CD14-positive monocyte (primary cell): ENCODE measurements at regions not wholly inside any gene's neighbourhood (a gene's known extent, or its start where the extent isn't known, plus 50 kb on each side); places are given as distances from the start of the nearest gene placed in this dataset.

Experiments
- DNase-seq, 3 donors: peaks; one replicate each; pipeline ENCODE4 v3.0.0-alpha.2; 2011 to 2022
- H2AFZ ChIP-seq: 2 replicates; pipeline ENCODE4 v1.6.0; 2012; ENCODE audit warnings: mild to moderate bottlenecking, low read depth, low read length, inconsistent platforms; ENCODE audit not compliant: insufficient read depth, poor library complexity, severe bottlenecking
- H3K27ac ChIP-seq, 2 donors: 1 replicate in 1 of 2; 2 replicates in 1 of 2; pipeline ENCODE4 v1.5.1; 2012 to 2013; ENCODE audit warnings: low read length in 2 of 2, control low read depth in 1 of 2, inconsistent platforms in 1 of 2, low read depth in 1 of 2, mild to moderate bottlenecking in 1 of 2
- H3K27me3 ChIP-seq, 2 donors: one replicate each; pipeline versions ENCODE4 v1.6.0 to v1.6.1; 2011 to 2013; ENCODE audit warnings: low read length in 2 of 2; ENCODE audit not compliant: control insufficient read depth in 2 of 2, insufficient read depth in 2 of 2
- H3K36me3 ChIP-seq, 2 donors: replicated peaks in 1 of 2; 1 replicate in 1 of 2; 2 replicates in 1 of 2; pipeline versions ENCODE4 v1.5.1 to v1.6.1; 2012 to 2013; ENCODE audit warnings: low read length in 2 of 2, control low read depth in 1 of 2, inconsistent platforms in 1 of 2, mild to moderate bottlenecking in 1 of 2; ENCODE audit not compliant: insufficient read depth in 2 of 2, control insufficient read depth in 1 of 2
- H3K4me1 ChIP-seq, 2 donors: 1 replicate in 1 of 2; 2 replicates in 1 of 2; pipeline versions ENCODE4 v1.5.1 to v1.6.1; 2012 to 2013; ENCODE audit warnings: low read length in 2 of 2, control low read depth in 1 of 2, inconsistent platforms in 1 of 2, mild to moderate bottlenecking in 1 of 2, moderate library complexity in 1 of 2; ENCODE audit not compliant: insufficient read depth in 2 of 2, control insufficient read depth in 1 of 2
- H3K4me2 ChIP-seq: replicated peaks from 2 replicates; pipeline ENCODE3; 2012; ENCODE audit warnings: low read length, moderate library complexity, mild to moderate bottlenecking; ENCODE audit not compliant: poor library complexity, severe bottlenecking; ENCODE audit errors: extremely low read depth
- H3K4me3 ChIP-seq, 3 experiments: fragments of 200-600 bp in 1 of 3; sonication (generic) in 1 of 3; replicated peaks in 1 of 3; 1 replicate in 2 of 3; 2 replicates in 1 of 3; pipeline ENCODE4 v1.5.1; 2011 to 2013; ENCODE audit warnings: low read length in 3 of 3, mild to moderate bottlenecking in 3 of 3, control low read depth in 2 of 3, low read depth in 2 of 3, inconsistent platforms in 1 of 3, moderate library complexity in 1 of 3
- H3K79me2 ChIP-seq: 2 replicates; pipeline ENCODE4 v1.6.0; 2012; ENCODE audit warnings: mild to moderate bottlenecking, control low read depth, inconsistent platforms, low read length, moderate library complexity; ENCODE audit not compliant: insufficient read depth
- H3K9ac ChIP-seq: 2 replicates; pipeline ENCODE4 v1.6.0; 2017; ENCODE audit warnings: low read length, mild to moderate bottlenecking; ENCODE audit not compliant: insufficient read depth, poor library complexity, severe bottlenecking
- H3K9me3 ChIP-seq, 2 donors: replicated peaks in 1 of 2; 1 replicate in 1 of 2; 2 replicates in 1 of 2; pipeline versions ENCODE4 v1.5.1 to v1.6.1; 2012 to 2013; ENCODE audit warnings: low read length in 2 of 2, control low read depth in 1 of 2; ENCODE audit not compliant: control insufficient read depth in 1 of 2, insufficient read depth in 1 of 2
- H4K20me1 ChIP-seq: 2 replicates; pipeline ENCODE4 v1.6.0; 2012; ENCODE audit warnings: mild to moderate bottlenecking, low read length, control low read depth, moderate library complexity; ENCODE audit not compliant: insufficient read depth
- H3K27ac Mint-ChIP-seq, 7 donors: one replicate each; pipeline ENCODE4 v1.8.0; 2020; ENCODE audit warnings: mild to moderate bottlenecking in 7 of 7, mixed read lengths in 7 of 7, moderate library complexity in 6 of 7, inconsistent platforms in 2 of 7
- H3K27me3 Mint-ChIP-seq, 3 donors: one replicate each; pipeline ENCODE4 v1.8.0; 2021 to 2022; ENCODE audit warnings: low read depth in 3 of 3, mild to moderate bottlenecking in 3 of 3, mixed read lengths in 3 of 3, moderate library complexity in 3 of 3, inconsistent platforms in 1 of 3
- H3K36me3 Mint-ChIP-seq, 2 donors: one replicate each; pipeline ENCODE4 v1.8.0; 2020; ENCODE audit warnings: mixed read lengths in 2 of 2, inconsistent platforms in 1 of 2, mild to moderate bottlenecking in 1 of 2
- H3K4me1 Mint-ChIP-seq: one replicate; pipeline ENCODE4 v1.8.0; 2020; ENCODE audit warnings: mild to moderate bottlenecking, mixed read lengths
- H3K4me3 Mint-ChIP-seq, 2 donors: one replicate each; pipeline ENCODE4 v1.8.0; 2020; ENCODE audit warnings: mild to moderate bottlenecking in 2 of 2, mixed read lengths in 2 of 2, moderate library complexity in 1 of 2
- H3K9me3 Mint-ChIP-seq, 7 donors: one replicate each; pipeline ENCODE4 v1.8.0; 2020 to 2022; ENCODE audit warnings: mixed read lengths in 7 of 7, mild to moderate bottlenecking in 6 of 7, moderate library complexity in 6 of 7, inconsistent platforms in 2 of 7
- WGBS: methylation state at CpG from one replicate; pipeline ENCODE4 v1.1.5; 2013; ENCODE audit warnings: missing lambda C conversion rate; ENCODE audit not compliant: insufficient coverage; 5-methylcytosine and 5-hydroxymethylcytosine counted together
- intact Hi-C, 2 donors: fragments of 100-400 bp; cut with micrococcal nuclease; formaldehyde crosslinking; loops; one replicate each; pipeline versions ENCODE4 v1.15.0 to v1.15.1; 2023
- TF ChIP-seq, protein P1 (sequence below): fragments of 200-600 bp; IDR thresholded peaks from one replicate; pipeline ENCODE4 v1.8.0; 2022; ENCODE audit warnings: antibody characterized with exemption, mild to moderate bottlenecking

- no peak overlapping the region for H3K4me3 Mint-ChIP-seq
- no peaks in the 10 kb centered on the region for H3K36me3 ChIP-seq
- H3K4me1 ChIP-seq = no peaks in the 10 kb centered on the region
- no peak for DNase-seq
- no peak overlapping the region for H3K9ac ChIP-seq
- WGBS = 80% methylated on average over 1 of the region's 3 CpGs
- TF ChIP-seq, protein P1, sequence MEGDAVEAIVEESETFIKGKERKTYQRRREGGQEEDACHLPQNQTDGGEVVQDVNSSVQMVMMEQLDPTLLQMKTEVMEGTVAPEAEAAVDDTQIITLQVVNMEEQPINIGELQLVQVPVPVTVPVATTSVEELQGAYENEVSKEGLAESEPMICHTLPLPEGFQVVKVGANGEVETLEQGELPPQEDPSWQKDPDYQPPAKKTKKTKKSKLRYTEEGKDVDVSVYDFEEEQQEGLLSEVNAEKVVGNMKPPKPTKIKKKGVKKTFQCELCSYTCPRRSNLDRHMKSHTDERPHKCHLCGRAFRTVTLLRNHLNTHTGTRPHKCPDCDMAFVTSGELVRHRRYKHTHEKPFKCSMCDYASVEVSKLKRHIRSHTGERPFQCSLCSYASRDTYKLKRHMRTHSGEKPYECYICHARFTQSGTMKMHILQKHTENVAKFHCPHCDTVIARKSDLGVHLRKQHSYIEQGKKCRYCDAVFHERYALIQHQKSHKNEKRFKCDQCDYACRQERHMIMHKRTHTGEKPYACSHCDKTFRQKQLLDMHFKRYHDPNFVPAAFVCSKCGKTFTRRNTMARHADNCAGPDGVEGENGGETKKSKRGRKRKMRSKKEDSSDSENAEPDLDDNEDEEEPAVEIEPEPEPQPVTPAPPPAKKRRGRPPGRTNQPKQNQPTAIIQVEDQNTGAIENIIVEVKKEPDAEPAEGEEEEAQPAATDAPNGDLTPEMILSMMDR = no peak
- no peaks in the 10 kb centered on the region for H3K9me3 ChIP-seq
- no peak overlapping the region for H3K27ac Mint-ChIP-seq
- no peaks in the 10 kb centered on the region for H3K27me3 ChIP-seq
- H3K27me3 Mint-ChIP-seq = peaks cover 0 to 2% (median 1%) of the 10 kb centered on the region in 3 donors
- intact Hi-C loops = no loop called here
- no peak overlapping the region for H3K4me3 ChIP-seq
- peaks cover 0 to 18% (median 3%) of the 10 kb centered on the region in 7 donors for H3K9me3 Mint-ChIP-seq
- no peak overlapping the region for H3K27ac ChIP-seq
- no peaks in the 10 kb centered on the region for H4K20me1 ChIP-seq
- no peaks in the 10 kb centered on the region for H3K36me3 Mint-ChIP-seq
- H3K79me2 ChIP-seq = no peaks in the 10 kb centered on the region
- no peaks in the 10 kb centered on the region for H3K4me1 Mint-ChIP-seq
- H2AFZ ChIP-seq = no peak overlapping the region
- no peak overlapping the region for H3K4me2 ChIP-seq
These were observed 281.4 kb upstream of the CELF4 start for GRCh38 chr18:37846996-37847395.

GRCh38 chr18:37845498-37845897 lies 279.9 kb upstream of the CELF4 start:
- Histone ChIP-seq H3K27ac (no peak overlapping the region), H3K9me3 (peaks cover 3 to 4% of the 10 kb centered on the region in 2 donors), H3K27me3 (no peaks in the 10 kb centered on the region), H3K79me2 (no peaks in the 10 kb centered on the region), H3K36me3 (no peaks in the 10 kb centered on the region), H3K4me2 (no peak overlapping the region), H3K9ac (no peak overlapping the region), H4K20me1 (no peaks in the 10 kb centered on the region), H3K4me3 (no peak overlapping the region), H2AFZ (no peak overlapping the region), H3K4me1 (no peaks in the 10 kb centered on the region)
- H3K27ac Mint-ChIP-seq = no peak overlapping the region
- DNase-seq = no peak
- H3K4me3 Mint-ChIP-seq = no peak overlapping the region
- peaks cover 0 to 2% (median 1%) of the 10 kb centered on the region in 3 donors for H3K27me3 Mint-ChIP-seq
- peaks cover 0 to 20% (median 6%) of the 10 kb centered on the region in 7 donors for H3K9me3 Mint-ChIP-seq
- TF ChIP-seq, protein P1 = no peak
- H3K4me1 Mint-ChIP-seq = no peaks in the 10 kb centered on the region
- H3K36me3 Mint-ChIP-seq = no peaks in the 10 kb centered on the region
- WGBS = no CpG with 5 or more reads among the region's 2 CpGs
- intact Hi-C loops = no loop called here
